Fibroblast of lung (primary cell): ENCODE measurements at regions not wholly inside any gene's neighbourhood (a gene's known extent, or its start where the extent isn't known, plus 50 kb on each side); places are given as distances from the start of the nearest gene placed in this dataset.

ENCODE experiments used
- DNase-seq, 2 donors: peaks; one replicate each; pipeline versions ENCODE4 v3.0.0 to v3.0.0-alpha.2; 2010; ENCODE audit warnings: low read depth in 2 of 2
- H2AFZ ChIP-seq: 2 replicates; pipeline ENCODE4 v1.5.1; 2012; ENCODE audit warnings: low read length, control low read depth, inconsistent platforms
- H3K27ac ChIP-seq: 2 replicates; pipeline ENCODE4 v1.5.1; 2011; ENCODE audit warnings: low read length, control low read depth; ENCODE audit not compliant: insufficient read depth
- H3K27me3 ChIP-seq: 2 replicates; pipeline ENCODE4 v1.5.1; 2011; ENCODE audit warnings: mild to moderate bottlenecking, low read length; ENCODE audit not compliant: control insufficient read depth, insufficient read depth
- H3K36me3 ChIP-seq: 2 replicates; pipeline ENCODE4 v1.5.1; 2011; ENCODE audit warnings: low read length; ENCODE audit not compliant: control insufficient read depth, insufficient read depth
- H3K4me1 ChIP-seq: 2 replicates; pipeline ENCODE4 v1.5.1; 2011; ENCODE audit warnings: low read length; ENCODE audit not compliant: control insufficient read depth, insufficient read depth; ENCODE audit errors: extremely low read depth
- H3K4me2 ChIP-seq: 2 replicates; pipeline ENCODE4 v1.5.1; 2011; ENCODE audit warnings: low read length, control low read depth; ENCODE audit not compliant: insufficient read depth; ENCODE audit errors: extremely low read depth
- H3K4me3 ChIP-seq, 4 experiments: fragments of 200-600 bp in 1 of 4; sonication (generic) in 1 of 4; replicated peaks in 1 of 4; 2 replicates each; pipeline ENCODE4 v1.5.1; 2011 to 2016; ENCODE audit warnings: low read length in 4 of 4, low read depth in 3 of 4, mild to moderate bottlenecking in 3 of 4, control low read depth in 2 of 4, inconsistent platforms in 1 of 4, mixed read lengths in 1 of 4; ENCODE audit not compliant: insufficient read depth in 1 of 4; ENCODE audit errors: control extremely low read depth in 1 of 4
- H3K79me2 ChIP-seq: 2 replicates; pipeline ENCODE4 v1.5.1; 2012; ENCODE audit warnings: mild to moderate bottlenecking, low read length, inconsistent platforms; ENCODE audit not compliant: control insufficient read depth, insufficient read depth
- H3K9ac ChIP-seq: 2 replicates; pipeline ENCODE4 v1.5.1; 2011; ENCODE audit warnings: mild to moderate bottlenecking, low read length, control low read depth; ENCODE audit not compliant: insufficient read depth
- H3K9me3 ChIP-seq: 2 replicates; pipeline ENCODE4 v1.5.1; 2012; ENCODE audit warnings: low read depth, low read length; ENCODE audit not compliant: control insufficient read depth, insufficient read depth
- H4K20me1 ChIP-seq: 2 replicates; pipeline ENCODE4 v1.5.1; 2011; ENCODE audit warnings: low read length; ENCODE audit not compliant: control insufficient read depth, insufficient read depth; ENCODE audit errors: extremely low read depth
- EZH2 ChIP-seq: IDR thresholded peaks from 2 replicates; pipeline ENCODE4 v1.5.1; 2012; ENCODE audit warnings: low read length, control low read depth, mild to moderate bottlenecking; ENCODE audit errors: missing control alignments
- TF ChIP-seq, protein P1 (sequence below), 2 donors: IDR thresholded peaks in 1 of 2; conservative IDR thresholded peaks in 1 of 2; 1 replicate in 1 of 2; 2 replicates in 1 of 2; pipeline ENCODE4 v1.5.1; 2011 to 2012; ENCODE audit warnings: low read length in 2 of 2, control low read depth in 1 of 2, inconsistent platforms in 1 of 2, low read depth in 1 of 2, mild to moderate bottlenecking in 1 of 2

DNA sequence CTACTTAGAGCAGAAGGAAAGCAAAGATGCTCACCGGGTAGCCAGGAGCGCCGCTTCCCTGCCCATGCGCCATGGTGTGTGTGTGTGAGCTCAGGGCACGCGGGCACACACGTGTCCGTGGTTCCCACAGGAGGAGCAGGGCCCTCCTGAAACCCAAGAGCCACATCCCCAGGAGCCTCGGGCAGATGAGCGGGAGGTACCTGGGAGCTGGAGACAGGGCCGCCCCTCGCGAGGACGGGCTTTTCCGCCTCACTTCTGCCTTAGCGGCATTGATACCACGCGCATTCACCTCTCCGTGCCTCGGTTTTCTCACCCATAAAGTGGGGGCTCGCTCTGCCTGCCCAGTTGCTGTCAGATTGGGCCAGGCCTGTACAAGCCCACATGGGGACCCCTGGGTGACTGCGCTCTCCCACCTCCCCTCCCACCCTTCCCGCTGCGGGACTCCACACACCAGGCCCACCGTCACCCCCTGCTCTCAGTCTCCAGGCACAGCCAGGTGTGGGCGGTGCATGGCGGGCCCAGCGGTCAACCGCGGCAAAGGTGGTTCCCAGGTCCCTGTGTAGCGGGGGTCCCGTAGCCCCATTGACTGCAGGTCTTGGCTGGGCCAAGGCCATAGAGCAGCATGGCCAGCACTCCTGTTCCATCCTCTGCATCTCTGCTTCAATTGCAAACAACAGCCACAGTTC is 66.3 kb downstream of the SIK1 start:
- Histone ChIP-seq H3K4me1 (peaks cover 4% of the 10 kb centered on the region), H3K9ac (no peak overlapping the region), H3K27me3 (no peaks in the 10 kb centered on the region), H3K36me3 (no peaks in the 10 kb centered on the region), H4K20me1 (no peaks in the 10 kb centered on the region), H3K9me3 (no peaks in the 10 kb centered on the region), H3K27ac (no peak overlapping the region), H3K4me2 (no peak overlapping the region), H2AFZ (no peak overlapping the region), H3K4me3 (no peak overlapping the region), H3K79me2 (no peaks in the 10 kb centered on the region)
- DNase-seq = no peak
- TF ChIP-seq, protein P1, sequence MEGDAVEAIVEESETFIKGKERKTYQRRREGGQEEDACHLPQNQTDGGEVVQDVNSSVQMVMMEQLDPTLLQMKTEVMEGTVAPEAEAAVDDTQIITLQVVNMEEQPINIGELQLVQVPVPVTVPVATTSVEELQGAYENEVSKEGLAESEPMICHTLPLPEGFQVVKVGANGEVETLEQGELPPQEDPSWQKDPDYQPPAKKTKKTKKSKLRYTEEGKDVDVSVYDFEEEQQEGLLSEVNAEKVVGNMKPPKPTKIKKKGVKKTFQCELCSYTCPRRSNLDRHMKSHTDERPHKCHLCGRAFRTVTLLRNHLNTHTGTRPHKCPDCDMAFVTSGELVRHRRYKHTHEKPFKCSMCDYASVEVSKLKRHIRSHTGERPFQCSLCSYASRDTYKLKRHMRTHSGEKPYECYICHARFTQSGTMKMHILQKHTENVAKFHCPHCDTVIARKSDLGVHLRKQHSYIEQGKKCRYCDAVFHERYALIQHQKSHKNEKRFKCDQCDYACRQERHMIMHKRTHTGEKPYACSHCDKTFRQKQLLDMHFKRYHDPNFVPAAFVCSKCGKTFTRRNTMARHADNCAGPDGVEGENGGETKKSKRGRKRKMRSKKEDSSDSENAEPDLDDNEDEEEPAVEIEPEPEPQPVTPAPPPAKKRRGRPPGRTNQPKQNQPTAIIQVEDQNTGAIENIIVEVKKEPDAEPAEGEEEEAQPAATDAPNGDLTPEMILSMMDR (conservative IDR thresholded peaks at IDR 0.05 in 1 of 2, IDR thresholded peaks at IDR 0.05 in 1 of 2; ENCODE audit: low read depth in 1 of 2, low read length in 2 of 2) = no peak
- no peak for TF ChIP-seq EZH2

DNA sequence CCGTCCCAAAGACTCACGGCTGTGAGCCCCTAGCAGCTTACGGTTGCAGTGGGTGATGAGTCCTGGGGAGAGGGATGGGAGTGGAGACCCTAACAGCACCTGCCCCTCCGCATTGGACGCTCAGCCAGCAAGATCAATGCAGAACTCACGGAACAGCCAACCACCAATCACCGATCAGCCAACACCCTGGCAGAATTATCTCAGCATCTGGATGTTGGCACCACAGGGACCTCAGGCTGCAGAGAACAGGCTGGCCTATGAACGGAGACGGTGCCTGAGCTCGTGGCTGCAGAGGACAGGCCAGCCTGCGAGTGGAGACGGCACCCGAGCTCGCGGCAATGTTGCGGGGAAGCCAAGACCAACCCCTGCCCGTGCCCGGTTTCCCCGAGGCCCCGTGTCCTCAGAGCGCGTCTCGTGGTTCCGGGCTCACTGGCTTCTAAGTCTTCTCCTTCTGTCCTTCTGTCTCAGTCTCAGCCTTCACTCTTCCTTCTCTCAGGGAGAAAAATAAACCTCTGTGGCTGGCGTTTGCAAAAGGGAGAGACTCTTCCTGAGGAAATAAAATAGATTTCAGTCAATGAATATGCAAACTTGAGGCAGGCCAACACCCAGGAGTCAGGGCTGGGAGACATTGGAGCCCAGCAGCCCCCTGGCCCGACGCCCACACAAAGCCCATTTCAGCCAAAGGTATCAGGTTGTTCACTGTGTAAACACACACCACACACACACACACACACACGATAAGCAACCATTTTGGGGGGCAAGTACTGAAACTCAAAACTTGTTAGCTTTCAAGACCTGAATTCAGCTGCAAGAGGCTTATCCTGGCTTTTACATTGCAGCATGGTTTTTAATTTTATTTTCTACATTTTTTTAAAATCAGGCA is 67.8 kb downstream of the SIK1 start:
- no peak for DNase-seq
- Histone ChIP-seq H4K20me1 (no peaks in the 10 kb centered on the region), H3K27ac (no peak overlapping the region), H3K4me3 (no peak overlapping the region), H3K4me2 (no peak overlapping the region), H3K27me3 (no peaks in the 10 kb centered on the region), H3K4me1 (peaks cover 4% of the 10 kb centered on the region), H3K79me2 (no peaks in the 10 kb centered on the region), H3K9me3 (no peaks in the 10 kb centered on the region), H3K9ac (no peak overlapping the region), H2AFZ (no peak overlapping the region), H3K36me3 (no peaks in the 10 kb centered on the region)
- TF ChIP-seq, protein P1 (conservative IDR thresholded peaks at IDR 0.05 in 1 of 2, IDR thresholded peaks at IDR 0.05 in 1 of 2; ENCODE audit: low read depth in 1 of 2, low read length in 2 of 2) = no peak
- TF ChIP-seq EZH2 = no peak

DNA sequence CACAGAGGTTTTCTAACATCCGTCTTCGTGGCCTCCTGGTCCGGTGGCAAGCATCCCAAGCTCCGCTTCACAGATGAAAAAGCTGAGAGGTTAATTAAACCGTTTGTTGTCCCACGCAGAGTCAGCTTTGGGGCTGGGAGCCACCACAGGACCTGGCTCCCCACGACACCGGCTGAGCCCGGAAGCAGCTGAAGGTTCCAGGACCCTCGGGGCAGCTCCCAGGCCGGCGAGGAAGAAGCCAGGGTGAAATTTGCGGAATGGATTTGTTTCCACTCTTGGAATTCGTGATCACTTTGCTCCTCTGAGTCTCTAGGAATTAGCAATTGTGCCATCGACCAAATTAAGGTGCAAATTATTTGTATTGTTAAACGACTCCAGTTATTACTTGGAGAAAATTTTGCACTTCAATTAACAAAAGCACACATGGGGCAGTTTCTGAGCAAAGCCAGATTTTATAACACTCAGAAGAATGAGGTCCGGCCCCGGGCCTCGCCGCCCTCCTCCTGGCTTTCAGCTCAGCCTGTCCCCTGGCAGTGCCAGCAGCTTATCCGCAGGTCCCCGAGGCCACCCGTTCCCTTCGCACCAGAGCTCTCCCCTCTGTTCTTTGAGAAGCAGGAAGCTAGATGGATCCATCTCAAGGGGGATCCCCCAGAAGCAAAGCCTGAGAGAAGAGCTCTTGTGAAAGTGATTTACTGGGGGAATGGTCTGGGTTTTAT is 69.1 kb downstream of the SIK1 start:
- Histone ChIP-seq H3K9me3 (no peaks in the 10 kb centered on the region), H3K79me2 (no peaks in the 10 kb centered on the region), H3K36me3 (no peaks in the 10 kb centered on the region), H4K20me1 (no peaks in the 10 kb centered on the region), H2AFZ (no peak overlapping the region), H3K27me3 (no peaks in the 10 kb centered on the region), H3K4me1 (peaks cover 4% of the 10 kb centered on the region), H3K27ac (no peak overlapping the region), H3K4me2 (no peak overlapping the region), H3K9ac (no peak overlapping the region), H3K4me3 (no peak overlapping the region)
- TF ChIP-seq, protein P1 (conservative IDR thresholded peaks at IDR 0.05 in 1 of 2, IDR thresholded peaks at IDR 0.05 in 1 of 2; ENCODE audit: low read depth in 1 of 2, low read length in 2 of 2) = no peak
- TF ChIP-seq EZH2 = no peak
- no peak for DNase-seq
